HG03095 (cell line): ENCODE measurements at regions not wholly inside any gene's neighbourhood (a gene's known extent, or its start where the extent isn't known, plus 50 kb on each side); places are given as distances from the start of the nearest gene placed in this dataset.

Experiments used
- ATAC-seq: cut with Tn5 transposase; IDR thresholded peaks from one replicate; pipeline ENCODE4 v1.9.1; 2021; ENCODE audit warnings: moderate library complexity; ENCODE audit not compliant: unreplicated experiment

DNA sequence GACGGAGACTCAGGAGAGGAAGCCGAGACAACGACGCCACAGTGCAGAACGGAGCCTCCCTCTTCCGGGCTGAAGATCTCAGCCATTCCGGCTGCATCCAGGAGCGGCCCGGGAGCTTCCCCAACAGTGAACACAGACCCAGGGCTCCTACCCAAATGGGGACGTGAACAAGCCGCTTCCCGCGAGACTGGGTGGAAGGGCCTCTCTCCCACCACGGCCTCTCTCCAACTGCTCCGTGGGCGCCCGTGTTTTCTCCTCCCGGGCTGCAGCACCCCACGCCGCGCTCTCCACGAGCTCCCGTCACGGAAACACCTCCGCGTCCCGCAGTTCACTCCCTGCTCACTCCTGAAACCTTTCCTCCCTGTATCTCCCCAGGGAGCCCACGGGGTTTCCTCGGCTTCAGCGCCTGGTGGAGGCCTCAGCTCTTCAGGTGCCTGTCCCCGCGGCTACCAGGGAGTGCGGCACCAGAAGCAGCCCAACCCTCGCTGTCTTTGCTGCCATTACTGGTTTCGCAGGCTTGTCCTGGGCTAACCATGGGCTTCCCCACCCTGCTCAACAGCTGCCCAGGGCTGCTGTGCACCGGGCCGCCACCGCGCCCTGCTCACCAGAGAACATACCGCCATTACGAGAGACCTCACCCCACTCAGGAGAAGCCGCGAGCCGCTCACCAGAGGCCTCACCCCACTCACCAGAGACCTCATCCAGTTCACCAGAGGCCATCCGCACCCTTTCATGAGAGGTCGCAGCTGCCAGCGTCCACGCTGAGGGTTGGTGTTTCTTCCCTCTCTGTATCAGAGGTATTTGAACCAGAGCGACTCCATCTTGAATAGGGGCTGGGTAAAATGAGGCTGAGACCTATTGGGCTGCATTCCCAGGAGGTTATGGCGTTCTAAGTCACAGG, 922.8 kb downstream of the QKI start:
- ATAC-seq, result no peak

DNA sequence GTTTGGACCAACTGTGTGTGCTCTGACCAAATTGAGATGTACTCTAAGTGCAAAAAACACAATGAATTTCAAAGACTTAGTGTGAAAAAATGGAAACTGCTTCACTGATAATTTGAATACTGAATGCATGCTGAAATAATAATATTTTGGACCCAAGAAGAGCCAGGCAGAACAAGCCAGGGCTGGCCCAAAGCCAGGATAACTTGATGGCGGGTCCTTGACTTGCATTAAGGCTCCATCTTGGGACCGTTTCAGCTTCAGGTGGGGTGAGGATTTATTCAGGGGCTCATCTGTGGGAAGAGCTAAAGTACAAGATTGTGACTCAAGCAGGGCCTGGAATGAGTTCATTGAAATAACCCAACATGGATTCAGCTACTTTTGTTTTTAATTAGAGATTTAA, 921.9 kb downstream of the QKI start:
- no peak for ATAC-seq

DNA sequence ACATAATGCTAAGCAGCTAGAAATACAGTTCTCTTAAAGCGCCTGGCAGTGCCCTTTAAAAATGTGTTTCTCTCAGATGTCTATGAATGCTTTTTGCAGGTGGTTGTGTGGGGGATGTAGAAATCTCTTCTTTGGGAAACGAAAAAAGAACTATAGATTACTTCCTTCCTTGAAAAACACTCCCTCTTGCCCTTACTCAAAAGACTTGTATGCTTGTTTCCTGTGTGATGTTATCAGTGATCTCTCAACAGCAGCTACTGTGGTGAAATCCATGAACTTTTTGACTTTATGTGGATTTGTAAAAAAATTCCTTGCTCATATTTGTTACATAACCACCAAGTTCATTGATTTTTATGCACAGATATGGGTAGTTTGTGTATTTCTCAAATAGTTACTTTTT, 916.5 kb downstream of the QKI start:
- no peak for ATAC-seq

DNA sequence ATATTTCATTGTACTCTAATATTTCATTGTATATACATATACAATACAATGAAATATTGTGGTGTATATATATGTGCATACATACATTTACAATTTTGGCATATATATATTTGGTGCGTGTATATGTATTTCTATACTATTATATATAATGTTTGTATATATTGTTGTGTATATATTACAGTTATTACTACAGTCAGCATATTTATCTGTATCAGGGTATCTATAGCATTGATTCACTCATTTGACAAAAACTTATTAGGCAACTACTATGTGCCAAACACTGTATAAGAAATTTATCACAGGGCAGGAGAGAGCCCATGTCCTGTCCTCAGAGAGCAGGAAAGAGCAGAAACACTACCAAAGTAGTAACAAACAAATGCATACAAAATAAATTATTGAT, 910.6 kb downstream of the QKI start:
- no peak for ATAC-seq

DNA sequence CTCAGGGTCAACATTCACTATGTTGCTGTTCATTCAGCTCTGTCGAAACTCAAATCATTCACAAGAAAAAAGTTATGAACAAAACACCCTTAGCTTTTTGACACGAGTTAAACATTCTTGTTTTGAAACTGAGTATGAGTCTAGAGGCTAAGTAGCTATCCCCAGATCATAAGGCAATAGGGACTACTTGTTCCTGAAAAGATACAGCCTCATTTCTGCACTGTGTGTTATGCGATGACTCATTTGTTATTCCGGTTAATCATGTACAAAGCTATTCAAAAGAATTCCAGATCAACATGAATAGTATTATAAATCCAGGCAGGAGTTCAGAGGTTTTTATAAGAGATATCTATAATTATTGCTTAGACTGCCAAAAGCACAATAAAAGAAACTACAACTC, 908.0 kb downstream of the QKI start:
- ATAC-seq, result no peak

DNA sequence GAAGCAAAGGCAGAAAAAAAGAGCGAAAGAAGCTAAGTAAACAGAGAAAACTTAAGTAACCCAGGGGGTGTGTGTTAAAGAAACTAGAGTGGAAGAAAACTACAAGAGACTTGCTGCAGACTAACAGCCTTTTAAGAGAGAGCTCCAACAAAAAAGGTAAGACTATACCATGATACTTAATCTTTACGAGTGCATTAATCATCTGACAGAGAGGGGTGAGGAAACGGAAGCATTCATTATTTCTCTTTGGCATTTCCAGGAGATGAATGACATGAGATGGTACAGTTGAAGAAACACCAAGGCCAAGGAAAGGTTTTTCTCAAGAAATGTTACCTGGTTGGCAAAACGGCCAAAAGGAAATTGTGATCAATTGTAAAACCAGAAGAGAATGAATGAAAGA, 906.8 kb downstream of the QKI start:
- no peak for ATAC-seq

DNA sequence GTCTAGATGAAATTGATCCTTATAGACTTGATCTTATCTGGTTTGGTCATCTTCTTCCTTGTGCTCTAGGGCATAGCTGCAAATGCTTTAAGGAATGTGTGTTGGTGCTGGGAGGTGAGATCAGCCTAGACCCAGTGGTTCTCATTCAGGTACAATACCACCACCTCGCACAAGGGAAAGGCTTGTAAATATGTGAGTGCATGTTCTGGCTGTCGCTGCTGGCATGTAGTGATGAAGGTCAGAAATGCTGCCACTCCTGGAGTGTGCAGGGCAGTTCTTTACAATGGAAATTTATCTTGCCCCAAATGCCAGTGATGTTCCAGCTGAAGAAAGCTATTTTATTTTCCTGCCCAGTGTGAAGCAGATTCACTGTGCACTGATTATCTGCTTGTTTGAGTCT, 900.9 kb downstream of the QKI start:
- no peak for ATAC-seq

DNA sequence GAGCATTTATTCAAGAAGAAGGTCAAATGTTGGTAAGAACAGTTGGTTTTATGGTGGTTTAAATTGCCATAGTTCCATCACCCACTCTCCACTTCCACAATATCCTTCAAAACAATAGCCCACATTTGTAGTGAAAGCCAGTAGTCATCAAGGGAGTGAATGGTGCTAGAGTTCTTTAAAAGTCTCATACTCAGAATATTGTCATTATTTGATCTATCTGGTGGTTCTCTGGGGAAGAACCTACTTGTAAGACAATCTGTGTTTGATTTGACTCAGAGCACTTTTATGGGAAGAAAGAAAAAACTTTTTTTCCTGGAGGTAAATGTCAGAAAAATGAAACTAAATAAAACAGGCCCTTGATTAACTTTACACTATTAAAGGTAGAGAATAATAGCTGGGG, 893.8 kb downstream of the QKI start:
- no peak for ATAC-seq

DNA sequence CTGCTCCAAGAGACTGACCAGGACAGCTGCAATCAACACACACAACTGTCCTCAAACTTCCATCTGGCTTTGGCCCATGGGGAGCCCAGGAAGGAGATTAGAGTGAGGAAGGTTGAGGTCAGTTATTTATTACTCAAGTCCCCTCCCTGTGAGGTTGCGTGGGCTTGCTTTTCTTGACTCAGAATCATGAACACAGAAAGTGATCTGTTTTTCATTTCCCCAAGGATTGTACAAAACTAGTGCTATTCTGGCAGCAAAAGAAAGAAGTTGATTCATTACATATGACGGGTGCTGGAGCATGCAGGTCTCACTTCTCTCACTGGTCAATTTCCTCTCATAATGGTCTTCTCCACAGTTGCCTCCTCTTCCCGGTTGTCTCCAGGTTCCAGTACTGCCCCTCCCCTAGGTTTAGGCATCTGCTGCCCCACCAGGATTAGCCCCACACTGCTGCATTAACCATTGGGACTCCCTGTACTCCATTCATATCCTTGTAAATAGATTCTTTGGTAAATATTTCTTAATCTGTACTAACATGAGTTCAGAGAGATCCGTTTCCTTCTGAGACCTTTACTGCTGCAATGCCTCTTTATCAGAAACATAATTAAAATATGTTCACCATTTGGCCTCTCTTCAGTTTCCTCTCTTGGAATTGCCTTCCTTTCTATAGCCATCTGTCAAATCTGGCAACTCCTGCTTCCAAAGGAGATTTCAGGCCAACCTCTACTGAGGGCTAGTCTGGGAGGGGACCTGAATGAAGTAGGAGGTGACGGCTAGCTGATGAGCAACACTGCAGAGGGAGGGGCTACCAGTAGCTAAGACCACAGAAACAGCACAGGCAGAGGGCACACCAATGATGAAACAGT, 888.8 kb downstream of the QKI start:
- no peak for ATAC-seq

DNA sequence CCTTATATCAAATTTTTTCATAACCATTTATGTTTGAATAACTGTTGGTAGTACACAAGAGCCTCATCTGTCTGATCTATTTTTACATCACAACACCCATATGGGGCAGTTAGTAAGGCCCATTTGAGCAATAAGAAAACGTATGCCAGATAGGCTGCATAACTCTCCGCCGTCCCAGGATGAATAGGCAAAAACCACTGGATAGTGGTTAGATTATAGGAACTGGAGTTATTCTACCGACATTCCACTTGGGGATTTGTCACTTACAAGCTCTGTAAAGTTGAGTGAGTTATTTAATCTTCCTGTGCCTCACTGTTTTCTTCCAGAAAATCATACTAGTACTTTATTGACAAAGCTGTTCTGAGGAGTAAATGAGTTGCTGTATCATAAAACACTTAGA, 881.9 kb downstream of the QKI start:
- ATAC-seq, result no peak

DNA sequence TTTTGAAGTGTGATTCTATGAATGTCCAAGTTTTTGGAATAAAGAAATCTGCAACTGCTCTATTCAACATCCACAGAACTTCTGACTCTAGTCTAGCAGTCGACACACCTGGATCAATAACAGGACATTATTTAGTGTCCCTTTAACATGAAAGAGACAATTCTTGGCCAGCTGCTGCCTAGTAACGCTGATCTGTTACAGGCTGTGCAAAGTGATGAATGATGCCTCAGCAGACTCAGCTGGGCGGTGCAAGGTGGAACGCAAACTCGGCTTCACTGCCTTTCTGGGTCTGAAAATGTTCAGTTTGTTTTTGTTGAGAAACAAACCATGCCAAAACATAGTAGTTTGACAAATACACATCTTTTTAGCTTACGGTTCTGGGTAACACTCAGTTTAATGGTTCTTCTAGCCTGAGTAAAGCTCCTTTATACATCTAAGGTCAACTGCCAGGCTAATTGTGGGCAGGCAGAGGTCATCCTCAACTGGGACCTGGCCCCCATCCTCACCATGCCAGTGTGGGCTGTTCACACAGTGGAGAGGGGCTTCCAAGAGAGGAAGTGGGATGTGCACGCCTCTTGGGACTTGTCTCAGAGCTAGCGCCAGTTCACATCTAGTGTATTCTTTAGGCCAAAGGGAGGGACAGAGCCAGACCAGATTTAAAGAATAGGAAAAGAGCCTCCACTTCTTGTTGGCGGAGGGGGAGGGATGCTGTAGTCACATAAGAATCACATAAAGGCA, 879.7 kb downstream of the QKI start:
- no peak for ATAC-seq

DNA sequence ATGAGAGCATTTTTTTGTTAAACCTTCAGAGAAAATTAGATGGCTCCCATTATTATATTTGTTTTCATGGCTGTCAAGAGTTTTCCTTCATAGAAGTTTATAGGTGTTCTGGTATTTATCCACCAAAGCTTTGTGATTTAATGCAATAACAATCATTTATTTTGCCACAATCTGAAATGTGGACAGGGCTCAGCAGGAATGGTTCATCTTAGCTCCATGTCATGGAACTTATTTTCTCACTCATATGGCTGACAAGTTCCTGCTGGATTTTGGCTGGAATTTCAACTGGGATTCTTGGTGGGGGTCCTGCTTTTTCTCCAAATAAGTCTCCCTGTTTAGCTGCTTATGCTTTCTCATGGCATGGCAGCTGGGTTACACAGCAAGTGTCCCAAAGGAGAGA, 876.7 kb downstream of the QKI start:
- ATAC-seq, result no peak

DNA sequence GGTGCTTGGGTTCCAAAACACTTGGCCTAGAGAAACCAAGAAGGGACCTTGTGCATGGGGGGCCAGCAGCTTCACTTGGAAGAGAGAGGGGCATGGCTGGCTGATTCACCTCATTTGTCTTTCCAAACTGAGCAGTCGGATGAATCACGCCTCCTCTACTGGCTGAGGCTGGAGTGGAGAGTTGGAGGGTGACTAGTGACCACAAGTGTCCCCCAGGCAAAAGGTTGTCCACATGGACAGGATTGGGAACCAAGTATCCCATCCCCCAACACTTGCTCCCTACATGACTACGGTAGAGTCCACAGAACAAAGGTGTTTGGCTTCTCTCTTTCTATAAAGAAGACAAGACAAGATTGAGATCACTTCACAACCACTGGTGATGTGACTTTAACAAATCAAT, 875.6 kb downstream of the QKI start:
- ATAC-seq, result no peak

DNA sequence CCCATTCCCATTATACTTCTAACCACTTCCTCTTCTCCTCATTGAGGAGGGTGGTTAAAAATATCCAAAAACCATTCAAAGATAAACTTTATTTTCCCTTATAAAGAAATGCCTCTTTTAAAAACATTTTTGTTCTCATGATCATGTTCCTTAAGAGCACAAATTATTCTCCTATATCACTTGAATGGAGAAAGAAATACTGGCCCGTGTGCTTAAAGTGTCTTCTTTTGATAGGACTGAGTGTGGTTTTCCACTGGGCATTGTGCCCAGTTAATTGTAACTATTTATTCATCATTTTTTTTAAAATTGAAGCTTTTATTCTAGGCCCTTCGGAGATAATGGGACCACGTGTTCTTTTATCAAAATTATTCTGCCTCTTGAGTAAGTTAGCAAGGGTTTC, 871.5 kb downstream of the QKI start:
- ATAC-seq, result no peak

DNA sequence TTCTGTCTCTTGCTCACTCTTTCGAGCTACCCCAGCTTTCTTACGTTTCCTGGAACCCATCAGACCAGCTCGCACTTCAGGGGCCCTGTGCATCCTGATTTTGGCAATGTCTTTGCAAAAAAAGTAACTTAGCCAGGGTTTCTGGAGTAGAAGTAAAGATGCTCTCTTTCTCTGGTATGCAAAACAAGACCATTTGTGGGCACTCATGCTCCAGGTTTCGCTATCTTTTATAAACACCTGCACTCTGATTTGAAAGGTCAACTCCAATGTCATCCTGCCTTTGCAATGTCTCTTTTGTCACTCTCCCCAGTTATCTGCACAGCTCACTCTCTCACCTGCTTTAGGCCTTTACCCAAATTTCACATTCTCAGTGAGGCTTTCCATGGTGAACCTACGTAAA, 869.1 kb downstream of the QKI start:
- ATAC-seq, result no peak

DNA sequence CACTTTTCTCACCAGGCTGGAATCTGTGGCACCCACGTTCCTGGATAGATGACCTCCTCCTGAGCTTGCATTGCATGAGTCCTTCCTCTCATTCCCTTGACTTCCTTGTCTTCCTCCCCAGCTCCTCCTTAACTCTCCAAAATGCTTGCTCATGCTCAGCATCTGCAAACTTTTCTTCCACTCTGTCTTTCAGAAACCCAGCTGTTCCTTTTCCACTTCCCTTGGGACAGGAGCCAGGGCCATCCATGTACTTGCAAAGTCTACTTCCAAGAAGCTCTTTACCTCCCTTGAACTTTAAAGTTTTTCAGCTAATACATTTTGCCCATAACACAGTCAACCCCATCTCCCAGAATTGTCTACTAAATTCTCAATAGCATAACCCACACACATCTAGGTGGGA, 861.7 kb downstream of the QKI start:
- no peak for ATAC-seq

DNA sequence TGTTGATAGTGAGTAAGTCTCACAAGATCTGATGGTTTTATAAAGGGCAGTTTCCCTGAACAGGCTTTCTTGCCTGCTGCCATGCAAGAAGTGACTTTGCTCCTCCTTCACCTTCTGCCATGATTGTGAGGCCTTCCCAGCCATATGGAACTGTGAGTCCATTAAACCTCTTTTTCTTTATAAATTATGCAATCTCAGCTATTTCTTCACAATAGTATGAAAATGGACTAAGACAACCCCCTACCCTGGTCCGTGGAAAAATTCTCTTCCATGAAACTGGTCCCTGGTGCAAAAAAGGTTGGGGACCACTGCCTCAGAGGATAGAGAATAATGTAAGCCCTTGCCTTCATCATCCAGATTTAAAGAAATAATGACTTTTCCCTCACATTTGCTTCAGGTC, 861.3 kb downstream of the QKI start:
- ATAC-seq, result no peak

DNA sequence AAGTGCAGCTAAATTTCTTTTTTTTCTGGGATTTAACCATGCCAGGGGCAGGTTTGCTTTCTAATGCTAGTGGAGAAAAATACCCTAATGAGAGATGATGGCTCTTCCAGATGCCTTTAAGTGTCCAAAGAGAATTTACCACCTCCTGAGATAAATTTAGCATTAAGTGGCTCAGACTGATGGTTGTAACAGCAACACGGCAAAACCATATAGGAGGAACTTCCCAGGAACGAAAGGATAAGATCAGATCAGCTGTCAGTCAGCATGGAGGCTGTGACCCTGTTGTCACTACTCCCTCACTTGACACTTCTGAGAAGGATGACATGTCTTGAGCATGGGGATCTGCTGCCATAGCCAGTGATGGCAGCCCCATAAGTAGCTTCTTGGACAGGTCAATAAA, 860.0 kb downstream of the QKI start:
- no peak for ATAC-seq

DNA sequence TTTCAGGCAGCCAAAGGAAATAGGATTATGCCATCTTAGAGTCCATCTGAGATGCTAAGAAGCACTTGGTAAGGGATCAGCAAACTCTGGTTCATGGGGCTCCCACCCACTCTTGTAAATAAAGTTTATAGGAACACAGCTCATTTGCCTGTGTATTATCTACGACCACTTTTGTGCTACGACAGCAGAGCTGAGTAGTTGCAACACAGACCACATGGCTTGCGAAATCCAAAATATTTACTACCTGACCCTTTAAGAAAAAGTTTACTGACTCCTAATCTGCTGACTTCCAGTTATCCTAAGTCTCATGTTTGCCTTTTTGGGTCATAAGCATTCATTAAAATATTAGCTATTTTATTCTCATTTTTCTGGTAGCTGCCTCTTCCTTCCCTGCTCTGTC, 859.0 kb downstream of the QKI start:
- ATAC-seq, result no peak

DNA sequence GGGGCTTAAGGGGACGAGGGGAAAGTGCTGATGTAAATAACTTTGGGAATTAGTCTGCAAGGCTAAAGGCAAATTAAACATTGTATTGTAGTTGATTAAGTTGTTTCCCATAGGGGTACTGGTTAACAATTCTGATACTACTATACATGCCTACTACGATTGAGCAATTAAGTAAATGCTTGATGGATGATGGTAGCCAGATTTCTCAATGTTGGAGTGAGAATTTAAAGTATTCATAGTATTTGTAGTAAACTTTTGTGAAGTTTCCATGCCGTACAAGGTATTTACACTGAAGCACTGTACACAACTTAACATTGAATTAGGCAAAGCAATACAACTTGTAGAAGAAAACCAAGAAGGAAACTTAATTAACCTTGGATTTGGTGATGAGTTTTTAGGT, 852.3 kb downstream of the QKI start:
- no peak for ATAC-seq

DNA sequence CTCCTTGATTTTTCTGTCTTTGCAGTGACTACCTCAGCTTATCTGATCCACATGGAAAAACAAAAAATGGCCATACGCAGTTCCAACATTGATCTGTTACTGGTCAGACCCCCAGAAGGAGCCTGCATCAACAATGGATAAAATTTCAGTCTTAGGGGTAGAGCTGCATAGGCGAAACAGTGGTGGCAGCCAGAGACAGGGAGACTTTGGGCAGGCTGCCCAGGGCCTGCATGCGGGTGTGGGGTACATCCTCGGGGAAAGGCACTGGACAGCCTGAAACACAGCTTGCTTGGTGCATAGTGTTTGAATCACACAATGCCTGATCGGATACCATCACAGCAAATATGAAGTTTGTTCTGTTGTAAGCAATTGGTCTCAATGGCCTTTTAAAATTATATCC, 847.8 kb downstream of the QKI start:
- no peak for ATAC-seq

DNA sequence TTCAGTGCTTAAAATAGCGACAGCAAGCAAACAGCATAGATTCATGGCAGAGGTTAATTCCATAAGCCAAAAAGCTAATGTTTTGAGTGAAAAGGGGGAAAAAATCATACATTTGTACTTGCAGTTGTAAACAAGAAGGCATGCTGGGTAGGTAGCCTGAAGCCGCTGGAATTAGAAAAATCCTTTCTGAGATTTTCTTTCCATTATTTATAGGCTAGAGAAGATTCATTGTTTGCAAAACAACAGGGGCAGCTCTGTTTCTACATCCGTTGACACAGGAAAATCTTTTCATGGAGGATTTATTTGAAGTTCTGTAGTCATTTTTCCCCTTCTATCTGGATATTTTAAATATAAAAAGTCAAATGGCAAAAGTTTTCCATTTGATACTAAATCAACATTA, 843.9 kb downstream of the QKI start:
- ATAC-seq, result no peak
